ENCODE measurements at regions not wholly inside any gene's neighbourhood (a gene's known extent, or its start where the extent isn't known, plus 50 kb on each side); places are given as distances from the start of the nearest gene placed in this dataset.

DNA sequence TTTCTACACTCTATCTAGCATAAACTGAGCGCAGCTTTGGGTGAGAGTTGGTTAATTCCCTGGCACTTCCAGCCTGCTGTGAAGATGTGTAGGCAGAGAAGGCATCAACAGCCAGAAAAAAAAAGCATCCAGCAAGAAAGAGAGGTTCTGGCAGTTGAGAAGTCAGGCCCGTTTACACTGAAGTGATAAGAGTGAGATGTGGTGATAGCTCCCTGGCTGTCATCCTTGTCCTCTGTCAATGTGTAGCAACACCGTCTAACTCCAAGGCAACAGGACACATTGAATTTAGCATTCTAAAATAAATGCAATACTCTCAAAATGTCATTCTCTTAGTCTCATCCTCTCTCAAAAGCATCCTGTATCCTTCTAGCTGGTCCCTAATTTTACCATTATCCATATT lies 193.6 kb upstream of the BTBD3 start (continued):
- TF ChIP-seq REST (IDR thresholded peaks at IDR 0.05; ENCODE audit: low read depth, low read length): no peak
- no peak for TF ChIP-seq E2F4 (IDR thresholded peaks at IDR 0.05; ENCODE audit: low read depth, low read length)
- TF ChIP-seq BRCA1 (IDR thresholded peaks at IDR 0.05; ENCODE audit: low read depth, low read length): no peak
- TF ChIP-seq RELB (IDR thresholded peaks at IDR 0.05; ENCODE audit: low read depth): no peak
- TF ChIP-seq, protein P1, sequence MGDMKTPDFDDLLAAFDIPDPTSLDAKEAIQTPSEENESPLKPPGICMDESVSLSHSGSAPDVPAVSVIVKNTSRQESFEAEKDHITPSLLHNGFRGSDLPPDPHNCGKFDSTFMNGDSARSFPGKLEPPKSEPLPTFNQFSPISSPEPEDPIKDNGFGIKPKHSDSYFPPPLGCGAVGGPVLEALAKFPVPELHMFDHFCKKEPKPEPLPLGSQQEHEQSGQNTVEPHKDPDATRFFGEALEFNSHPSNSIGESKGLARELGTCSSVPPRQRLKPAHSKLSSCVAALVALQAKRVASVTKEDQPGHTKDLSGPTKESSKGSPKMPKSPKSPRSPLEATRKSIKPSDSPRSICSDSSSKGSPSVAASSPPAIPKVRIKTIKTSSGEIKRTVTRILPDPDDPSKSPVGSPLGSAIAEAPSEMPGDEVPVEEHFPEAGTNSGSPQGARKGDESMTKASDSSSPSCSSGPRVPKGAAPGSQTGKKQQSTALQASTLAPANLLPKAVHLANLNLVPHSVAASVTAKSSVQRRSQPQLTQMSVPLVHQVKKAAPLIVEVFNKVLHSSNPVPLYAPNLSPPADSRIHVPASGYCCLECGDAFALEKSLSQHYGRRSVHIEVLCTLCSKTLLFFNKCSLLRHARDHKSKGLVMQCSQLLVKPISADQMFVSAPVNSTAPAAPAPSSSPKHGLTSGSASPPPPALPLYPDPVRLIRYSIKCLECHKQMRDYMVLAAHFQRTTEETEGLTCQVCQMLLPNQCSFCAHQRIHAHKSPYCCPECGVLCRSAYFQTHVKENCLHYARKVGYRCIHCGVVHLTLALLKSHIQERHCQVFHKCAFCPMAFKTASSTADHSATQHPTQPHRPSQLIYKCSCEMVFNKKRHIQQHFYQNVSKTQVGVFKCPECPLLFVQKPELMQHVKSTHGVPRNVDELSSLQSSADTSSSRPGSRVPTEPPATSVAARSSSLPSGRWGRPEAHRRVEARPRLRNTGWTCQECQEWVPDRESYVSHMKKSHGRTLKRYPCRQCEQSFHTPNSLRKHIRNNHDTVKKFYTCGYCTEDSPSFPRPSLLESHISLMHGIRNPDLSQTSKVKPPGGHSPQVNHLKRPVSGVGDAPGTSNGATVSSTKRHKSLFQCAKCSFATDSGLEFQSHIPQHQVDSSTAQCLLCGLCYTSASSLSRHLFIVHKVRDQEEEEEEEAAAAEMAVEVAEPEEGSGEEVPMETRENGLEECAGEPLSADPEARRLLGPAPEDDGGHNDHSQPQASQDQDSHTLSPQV (IDR thresholded peaks at IDR 0.05): no peak
- no peak for TF ChIP-seq ZBTB40 (IDR thresholded peaks at IDR 0.05; ENCODE audit: borderline replicate concordance)
- no peak for TF ChIP-seq DPF2 (IDR thresholded peaks at IDR 0.05)

Data from GM12878 (cell line).